ENCODE measurements at regions not wholly inside any gene's neighbourhood (a gene's known extent, or its start where the extent isn't known, plus 50 kb on each side); places are given as distances from the start of the nearest gene placed in this dataset.

DNA sequence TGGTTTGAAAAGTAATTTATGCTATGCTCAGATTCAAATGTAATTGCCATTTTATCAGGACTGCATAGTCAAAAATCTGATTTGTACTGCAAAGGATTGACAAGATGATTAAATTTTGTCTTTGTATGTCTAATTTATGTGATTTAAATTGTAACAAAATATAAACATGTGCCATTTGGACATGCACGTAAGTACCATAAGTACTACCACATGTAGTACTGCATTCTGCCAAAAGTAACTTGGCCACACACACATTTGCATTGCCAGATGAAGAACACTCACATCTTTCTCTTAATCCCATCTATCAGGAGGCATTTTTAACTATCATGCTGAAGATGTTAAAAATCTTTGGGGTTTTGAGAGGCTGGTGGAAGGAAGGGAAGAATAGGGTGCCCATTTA is 133.3 kb downstream of the KLF12 start:
- no peak for DNase-seq (ENCODE audit: low read depth)

- no peak for DNase-seq (ENCODE audit: low read depth)
Measured at GRCh38 chr13:73998631-73999030, 135.6 kb downstream of the KLF12 start.

GRCh38 chr13:73997964-73998363 is 136.2 kb downstream of the KLF12 start:
- no peak for DNase-seq (ENCODE audit: low read depth)

DNA sequence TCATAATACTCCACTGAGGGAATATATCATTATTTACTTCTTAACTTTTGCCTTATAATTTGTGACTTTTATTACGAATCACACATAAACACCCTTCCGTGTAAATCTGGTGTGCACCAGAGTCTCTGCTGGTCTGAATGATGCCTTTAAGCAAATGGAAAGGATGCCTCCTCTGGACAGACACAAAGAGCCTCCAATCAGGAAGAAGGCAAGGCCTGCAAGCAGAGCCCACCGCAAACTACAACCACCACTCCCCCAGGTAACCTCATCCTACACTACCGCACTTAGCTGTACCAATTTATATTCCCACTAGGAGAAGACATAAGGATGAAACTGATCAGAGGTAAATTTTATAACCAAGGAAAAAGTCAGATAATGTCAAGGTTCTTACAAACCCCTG is 137.6 kb downstream of the KLF12 start:
- DNase-seq (ENCODE audit: low read depth), result no peak

DNA sequence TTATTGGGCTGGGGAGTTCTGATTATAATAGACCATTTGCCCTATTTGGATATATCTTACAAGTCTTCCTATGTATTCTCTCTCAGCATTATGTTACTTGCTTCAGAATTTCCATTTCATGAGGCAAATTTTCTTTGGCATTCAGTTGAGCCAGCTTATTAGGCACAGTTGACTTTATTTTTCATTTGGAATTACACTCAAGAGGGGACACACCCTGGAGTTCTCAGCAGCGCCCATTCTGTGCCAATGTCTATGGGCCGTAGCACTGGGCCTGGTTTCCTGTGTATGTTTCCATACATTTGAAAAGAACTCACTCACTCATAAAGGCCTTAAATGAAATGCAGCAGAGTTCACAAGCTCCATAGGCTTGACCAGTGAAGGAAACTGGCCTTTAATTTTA is 138.5 kb downstream of the KLF12 start:
- no peak for DNase-seq (ENCODE audit: low read depth)

DNA sequence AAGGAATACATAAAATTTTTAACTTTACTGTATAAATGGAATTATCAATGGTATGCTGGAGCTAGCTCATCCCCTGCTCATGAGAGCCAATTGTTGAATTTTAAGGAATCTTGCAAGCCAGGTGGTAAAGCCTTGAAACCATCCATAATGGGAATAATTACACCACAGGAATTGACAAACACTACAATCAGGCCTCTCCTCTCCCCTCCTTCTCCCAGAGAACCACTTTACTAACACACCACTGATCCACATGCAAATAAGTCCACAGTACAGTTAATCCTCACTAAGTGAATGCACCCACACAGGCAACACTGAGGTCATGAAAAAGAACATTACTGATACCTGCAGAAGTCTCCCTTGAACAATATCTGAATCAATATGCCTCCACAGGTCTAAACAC is 140.5 kb downstream of the KLF12 start:
- DNase-seq (ENCODE audit: low read depth), result no peak

DNA sequence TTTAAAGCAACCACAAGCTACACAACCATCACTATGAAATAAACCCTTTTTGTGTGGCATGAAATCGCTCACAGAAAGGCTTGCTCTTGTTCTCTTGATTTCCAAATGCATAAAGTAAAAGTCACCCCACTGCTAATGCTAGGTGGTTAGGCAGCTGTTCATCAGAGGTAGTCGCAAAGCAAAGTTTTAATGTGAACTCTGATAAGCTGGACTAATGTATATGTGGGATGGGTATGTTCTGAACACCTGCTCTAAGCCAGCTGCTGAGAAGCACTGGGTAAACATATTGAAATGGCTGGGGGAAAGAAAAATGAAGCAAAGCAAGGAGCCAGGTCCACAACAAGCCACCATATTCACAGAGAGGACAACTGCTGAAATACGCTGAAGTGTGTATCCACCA is 142.3 kb downstream of the KLF12 start:
- DNase-seq (ENCODE audit: low read depth), result no peak

DNA sequence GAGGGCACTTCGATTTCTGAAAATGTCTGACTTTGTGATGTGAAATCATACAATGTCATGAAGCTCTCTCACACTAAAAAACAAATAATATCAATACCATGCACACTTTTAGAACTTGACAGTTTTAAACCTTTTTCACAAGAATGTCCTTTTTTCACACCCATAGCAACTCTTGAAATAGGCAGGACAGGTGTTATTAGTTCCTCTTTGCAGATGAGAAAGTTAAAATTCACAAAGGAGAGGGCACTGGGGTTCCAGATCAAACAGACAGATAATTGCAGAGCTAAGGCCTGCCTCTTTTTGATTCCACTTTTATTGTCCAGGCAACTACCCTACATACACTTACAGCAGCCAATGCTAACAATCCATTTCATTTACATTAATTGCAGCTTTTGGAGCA is 142.8 kb downstream of the KLF12 start:
- no peak for DNase-seq (ENCODE audit: low read depth)

DNA sequence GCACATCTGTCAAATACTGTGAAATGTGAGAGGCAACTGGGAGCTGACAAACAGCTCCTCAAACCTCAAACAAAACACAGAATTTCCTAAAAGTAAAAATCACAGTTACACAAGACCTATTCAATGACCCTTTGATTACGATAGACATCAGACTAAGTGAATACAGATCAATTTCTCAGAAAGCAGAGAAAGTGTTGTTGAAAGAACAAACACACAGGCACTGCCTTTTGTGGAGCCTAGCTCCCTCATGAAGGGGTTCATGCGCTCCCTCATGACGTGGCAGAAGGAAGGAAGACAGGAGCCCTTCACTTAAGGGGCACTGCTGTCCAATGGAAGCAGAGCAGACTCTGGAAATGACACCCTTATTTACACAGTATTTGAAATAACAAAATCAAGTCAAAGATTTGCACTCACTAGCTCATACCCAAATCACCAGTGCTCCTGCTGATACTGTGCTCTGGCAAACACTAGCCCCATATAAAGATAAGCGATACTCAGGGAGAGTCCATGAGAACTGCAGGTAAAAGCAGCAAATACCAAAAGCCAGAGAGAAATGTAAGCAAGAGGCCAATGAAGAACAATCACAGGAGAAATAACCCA is 144.9 kb downstream of the KLF12 start:
- DNase-seq (ENCODE audit: low read depth), result no peak

DNA sequence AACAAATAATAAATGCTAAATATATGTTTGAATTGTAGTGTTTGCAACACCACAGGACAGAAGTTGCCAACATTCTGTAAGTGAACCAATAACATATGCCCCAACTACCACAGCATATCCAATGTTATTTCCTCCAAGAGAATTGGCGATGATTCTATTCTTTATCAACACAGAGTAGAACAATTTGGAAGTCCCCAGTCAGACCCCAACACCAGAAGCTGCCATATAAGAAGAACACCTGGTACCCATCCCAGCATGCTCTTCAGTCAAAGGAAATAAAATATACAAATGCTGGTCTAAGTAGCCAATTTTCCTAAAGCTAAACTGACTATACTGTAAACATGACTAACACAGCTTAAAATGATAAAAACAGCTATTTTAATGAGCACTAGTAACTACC is 145.7 kb downstream of the KLF12 start:
- DNase-seq (ENCODE audit: low read depth), result no peak

GRCh38 chr13:73987618-73988017 is 146.6 kb downstream of the KLF12 start:
- no peak for DNase-seq (ENCODE audit: low read depth)

- DNase-seq (ENCODE audit: low read depth), result no peak
Measured at GRCh38 chr13:73985783-73986182, 148.4 kb downstream of the KLF12 start.

DNA sequence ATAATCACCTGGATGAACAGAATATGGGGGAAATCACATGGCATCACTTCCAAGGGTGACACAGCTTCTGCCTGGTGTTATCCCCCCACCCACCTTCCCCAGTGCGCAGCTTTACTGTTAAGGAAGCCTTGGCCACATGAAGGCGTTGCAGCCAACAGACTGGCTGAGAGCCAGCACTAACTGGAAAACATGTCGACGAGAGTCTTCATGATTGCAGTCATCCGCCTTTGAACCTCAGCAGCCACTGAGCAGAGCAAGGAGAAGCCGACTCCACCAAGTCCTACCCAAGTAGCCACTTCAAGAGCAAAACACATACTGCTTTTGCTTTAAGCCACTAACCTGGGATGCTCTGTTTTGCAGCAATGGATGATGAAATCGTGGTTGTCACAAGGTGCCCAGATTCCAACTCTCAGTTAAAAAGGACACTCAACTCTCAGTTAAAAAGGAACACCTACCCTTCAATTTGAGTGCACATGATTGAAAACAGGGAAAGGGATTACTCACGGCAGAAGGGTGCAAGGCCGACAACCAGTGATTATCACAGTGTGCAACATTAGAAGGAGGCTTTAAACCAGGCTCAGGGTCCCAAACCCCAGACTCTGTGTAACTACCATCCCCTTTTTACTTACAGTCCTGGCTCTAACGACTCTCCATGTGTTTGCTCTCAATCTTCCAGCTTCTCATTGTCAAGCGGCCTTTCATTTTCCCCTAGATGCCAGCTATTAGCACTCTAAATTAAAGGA is 149.1 kb downstream of the KLF12 start:
- DNase-seq (ENCODE audit: low read depth), result peak; percentile 68

GRCh38 chr13:73984201-73984600 is 150.0 kb downstream of the KLF12 start:
- no peak for DNase-seq (ENCODE audit: low read depth)

DNA sequence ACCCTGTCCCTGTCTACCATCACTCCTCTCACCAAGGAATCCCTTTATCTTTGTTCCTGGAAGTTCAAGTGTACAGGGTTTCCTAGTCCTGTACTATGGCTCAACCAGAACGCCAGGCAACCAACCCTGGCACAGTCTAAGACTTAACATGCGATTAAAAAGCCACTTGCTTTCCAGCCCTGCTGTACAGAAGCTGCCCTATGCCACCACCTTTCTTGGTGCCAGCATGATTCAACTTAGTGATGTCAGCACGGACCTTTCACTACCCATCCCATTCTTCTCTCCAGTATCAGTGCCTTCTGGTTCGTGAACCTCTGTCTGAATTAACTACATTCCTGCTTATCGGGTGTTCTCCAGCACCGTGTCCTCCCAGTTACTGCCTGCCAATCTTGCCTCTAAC is 151.1 kb downstream of the KLF12 start:
- no peak for DNase-seq (ENCODE audit: low read depth)

DNA sequence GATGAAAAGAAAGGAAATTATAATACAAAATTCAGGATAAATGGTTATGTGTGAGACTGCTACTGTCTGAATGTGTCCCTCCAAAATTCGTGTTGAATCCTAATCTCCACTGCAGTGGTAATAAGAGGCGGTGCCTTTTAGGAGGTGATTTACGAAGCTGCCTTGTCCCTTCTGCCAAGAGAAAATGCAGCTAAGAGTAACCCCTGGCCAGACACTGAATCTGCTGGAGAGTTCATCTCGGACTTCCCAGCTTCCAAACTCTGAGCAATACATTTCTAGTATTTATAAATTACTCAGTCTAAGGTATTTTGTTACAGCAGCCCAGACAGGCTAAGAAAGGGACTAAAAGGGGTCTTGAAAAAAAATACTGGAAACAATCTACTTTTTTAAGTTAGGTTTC is 152.6 kb downstream of the KLF12 start:
- no peak for DNase-seq (ENCODE audit: low read depth)

DNA sequence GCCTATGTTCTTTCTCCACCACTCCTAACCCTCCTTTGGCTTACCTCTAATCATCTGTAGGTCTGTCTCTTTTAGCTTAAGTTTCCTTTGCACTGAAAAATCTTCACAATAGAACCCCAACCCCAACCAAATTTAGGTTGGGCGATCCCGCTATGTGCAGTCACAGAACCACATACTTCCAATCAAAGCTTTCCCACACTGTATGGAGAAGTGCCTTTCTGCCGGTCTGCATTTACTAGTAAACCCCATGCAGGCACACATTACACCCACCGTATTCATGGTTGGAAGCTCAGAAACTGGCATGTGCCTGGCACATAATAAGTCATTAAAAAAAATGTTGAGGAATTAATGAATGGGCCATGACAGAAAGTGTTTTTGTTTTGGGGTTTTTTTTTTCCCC is 158.4 kb downstream of the KLF12 start:
- DNase-seq (ENCODE audit: low read depth), result no peak

- DNase-seq (ENCODE audit: low read depth), result no peak
Measured at GRCh38 chr13:73974051-73974450, 160.2 kb downstream of the KLF12 start.

GRCh38 chr13:73973156-73973555 is 161.0 kb downstream of the KLF12 start:
- DNase-seq (ENCODE audit: low read depth), result no peak

DNA sequence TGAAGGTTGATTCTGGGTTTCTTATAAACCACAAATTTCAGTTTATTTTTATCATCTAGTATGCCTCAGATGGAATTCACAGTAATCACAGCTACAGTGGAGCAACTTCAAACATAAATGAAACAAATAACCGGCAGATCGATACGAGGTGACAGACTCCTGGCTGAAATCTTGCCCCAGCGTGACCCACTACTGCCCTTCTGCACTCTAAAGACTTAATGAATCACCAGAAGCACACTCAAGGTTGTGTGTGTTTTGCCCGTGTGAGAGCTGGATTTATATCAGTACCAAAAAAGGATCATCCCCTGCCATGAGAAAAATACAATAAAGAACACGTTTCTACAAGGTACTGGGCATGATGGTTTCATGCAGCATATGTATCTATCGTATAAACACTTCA is 161.7 kb downstream of the KLF12 start:
- no peak for DNase-seq (ENCODE audit: low read depth)

GRCh38 chr13:73971481-73971880 is 162.7 kb downstream of the KLF12 start:
- DNase-seq (ENCODE audit: low read depth), result no peak

GRCh38 chr13:73970421-73971055 is 163.7 kb downstream of the KLF12 start:
- no peak for DNase-seq (ENCODE audit: low read depth)

GRCh38 chr13:73967397-73968165 is 166.6 kb downstream of the KLF12 start:
- no peak for DNase-seq (ENCODE audit: low read depth)
